ENCODE measurements at regions not wholly inside any gene's neighbourhood (a gene's known extent, or its start where the extent isn't known, plus 50 kb on each side); places are given as distances from the start of the nearest gene placed in this dataset.

GRCh38 chr13:81293594-81294164 lies 952.8 kb upstream of the SPRY2 start:
- TF ChIP-seq CTCF (IDR thresholded peaks at IDR 0.05; ENCODE audit: low read depth, low read length), result no peak
- no peak overlapping the region for H3K4me3 ChIP-seq (ENCODE audit: low read depth, low read length)

GRCh38 chr13:81283561-81283960 lies 942.6 kb upstream of the SPRY2 start:
- no peak overlapping the region for H3K4me3 ChIP-seq (ENCODE audit: low read depth, low read length)
- TF ChIP-seq CTCF (IDR thresholded peaks at IDR 0.05; ENCODE audit: low read depth, low read length), result no peak

GRCh38 chr13:81283062-81283461 lies 942.1 kb upstream of the SPRY2 start:
- TF ChIP-seq CTCF (IDR thresholded peaks at IDR 0.05; ENCODE audit: low read depth, low read length), result no peak
- H3K4me3 ChIP-seq (ENCODE audit: low read depth, low read length), result no peak overlapping the region

GRCh38 chr13:81275666-81276258 lies 934.8 kb upstream of the SPRY2 start:
- no peak overlapping the region for H3K4me3 ChIP-seq (ENCODE audit: low read depth, low read length)
- TF ChIP-seq CTCF (IDR thresholded peaks at IDR 0.05; ENCODE audit: low read depth, low read length), result no peak

GRCh38 chr13:81247711-81248110 lies 906.8 kb upstream of the SPRY2 start:
- no peak for TF ChIP-seq CTCF (IDR thresholded peaks at IDR 0.05; ENCODE audit: low read depth, low read length)
- no peak overlapping the region for H3K4me3 ChIP-seq (ENCODE audit: low read depth, low read length)

GRCh38 chr13:81246556-81246955 lies 905.6 kb upstream of the SPRY2 start:
- H3K4me3 ChIP-seq (ENCODE audit: low read depth, low read length), result no peak overlapping the region
- no peak for TF ChIP-seq CTCF (IDR thresholded peaks at IDR 0.05; ENCODE audit: low read depth, low read length)

- no peak for TF ChIP-seq CTCF (IDR thresholded peaks at IDR 0.05; ENCODE audit: low read depth, low read length)
- no peak overlapping the region for H3K4me3 ChIP-seq (ENCODE audit: low read depth, low read length)
Measured at GRCh38 chr13:81244011-81244410, 903.1 kb upstream of the SPRY2 start.

Data from WI38 (cell line).